ENCODE measurements at regions not wholly inside any gene's neighbourhood (a gene's known extent, or its start where the extent isn't known, plus 50 kb on each side); places are given as distances from the start of the nearest gene placed in this dataset.

GRCh38 chr2:60317844-60318243 lies 235.6 kb downstream of the BCL11A start:
- intact Hi-C loops (cut with micrococcal nuclease): loop anchor here (1.0 to 5.0 kb wide), 4 partner anchors 11 to 234 kb away; partner anchors contain the start of gene BCL11A
- POLR2A ChIA-PET: interaction anchor here (0.7 to 1.0 kb wide), 3 partner anchors 23 to 232 kb away, joined by 3 to 4 read pairs (median 3); no protein-coding TSS in a partner anchor
- DNase-seq (peak; percentile 87), ATAC-seq (ENCODE audit: low read depth) (peak; percentile 83)
- H3K36me3 ChIP-seq (replicated peaks in 1 of 2; ENCODE audit: control extremely low read depth in 1 of 2, control insufficient read depth in 1 of 2, extremely low read depth in 1 of 2, insufficient read depth in 2 of 2, low read length in 1 of 2): no peaks in the 10 kb centered on the region
- H3K79me2 ChIP-seq (ENCODE audit: control insufficient read depth, insufficient read depth, low read length): peaks cover 3% of the 10 kb centered on the region
- peaks cover 86% of the 10 kb centered on the region for H3K4me1 Mint-ChIP-seq
- H3K9me3 Mint-ChIP-seq (ENCODE audit: insufficient read depth): no peaks in the 10 kb centered on the region
- CTCF ChIA-PET: interaction anchor here (0.5 to 1.6 kb wide), 9 partner anchors 13 to 430 kb away, joined by 3 to 5 read pairs (median 3); no protein-coding TSS in a partner anchor
- WGBS (ENCODE audit: insufficient coverage): 7% methylated on average over 3 of the region's 8 CpGs
- H4K20me1 ChIP-seq (ENCODE audit: control insufficient read depth, insufficient read depth, low read length, poor library complexity, severe bottlenecking): no peaks in the 10 kb centered on the region
- H3K27ac Mint-ChIP-seq: peak overlapping the region; percentile 73
- TF ChIP-seq CTCF (IDR thresholded peaks at IDR 0.05) (no peak), EZH2 (IDR thresholded peaks at IDR 0.05; ENCODE audit: borderline replicate concordance, insufficient read depth, low read depth, low read length, poor library complexity, severe bottlenecking) (no peak)
- H3K27me3 Mint-ChIP-seq: no peaks in the 10 kb centered on the region
- H3K27me3 ChIP-seq (replicated peaks in 1 of 4; ENCODE audit: control extremely low read depth in 1 of 4, control insufficient read depth in 3 of 4, insufficient read depth in 4 of 4, low read length in 3 of 4): no peaks in the 10 kb centered on the region
- peak overlapping the region in 1 of 5 experiments; percentile 28 for H3K4me3 ChIP-seq (ENCODE audit: control extremely low read depth in 1 of 5, extremely low read depth in 1 of 5, insufficient read depth in 1 of 5, low read depth in 2 of 5, low read length in 4 of 5)
- H3K9ac ChIP-seq (ENCODE audit: low read length): peak overlapping the region; percentile 38
- peaks cover 73 to 74% of the 10 kb centered on the region in 2 donors for H3K4me1 ChIP-seq (ENCODE audit: control insufficient read depth in 2 of 2, insufficient read depth in 2 of 2, low read length in 2 of 2)
- H3K27ac ChIP-seq (ENCODE audit: low read length in 2 of 2): peak overlapping the region; percentile 56 to 75
- H3K4me2 ChIP-seq (replicated peaks; ENCODE audit: low read depth, low read length, poor library complexity, severe bottlenecking): peak overlapping the region; percentile 58
- H2AFZ ChIP-seq (ENCODE audit: insufficient read depth, low read depth, low read length, poor library complexity, severe bottlenecking): no peak overlapping the region
- H3K9me3 ChIP-seq (ENCODE audit: control extremely low read depth in 1 of 3, control insufficient read depth in 2 of 3, insufficient read depth in 1 of 3, low read length in 2 of 3): no peaks in the 10 kb centered on the region
- H3K4me3 Mint-ChIP-seq: peak overlapping the region; percentile 46

GRCh38 chr2:60317034-60317386 lies 236.4 kb downstream of the BCL11A start:
- ChIA-PET POLR2A (interaction anchor here (0.7 to 1.0 kb wide), 2 partner anchors 24 to 117 kb away, joined by 3 to 4 read pairs; no protein-coding TSS in a partner anchor), CTCF (interaction anchor here (0.6 to 1.2 kb wide), 3 partner anchors 37 to 232 kb away, joined by 3 to 4 read pairs (median 4); no protein-coding TSS in a partner anchor)
- H3K27ac ChIP-seq (ENCODE audit: low read length in 2 of 2): peak overlapping the region; percentile 56 to 75
- H3K79me2 ChIP-seq (ENCODE audit: control insufficient read depth, insufficient read depth, low read length): peaks cover 8% of the 10 kb centered on the region
- ATAC-seq (ENCODE audit: low read depth) (no peak), DNase-seq (no peak)
- peak overlapping the region in 1 of 5 experiments; percentile 30 for H3K4me3 ChIP-seq (ENCODE audit: control extremely low read depth in 1 of 5, extremely low read depth in 1 of 5, insufficient read depth in 1 of 5, low read depth in 2 of 5, low read length in 4 of 5)
- H3K9me3 Mint-ChIP-seq (ENCODE audit: insufficient read depth): no peaks in the 10 kb centered on the region
- H3K27me3 ChIP-seq (replicated peaks in 1 of 4; ENCODE audit: control extremely low read depth in 1 of 4, control insufficient read depth in 3 of 4, insufficient read depth in 4 of 4, low read length in 3 of 4): no peaks in the 10 kb centered on the region
- peaks cover 77 to 82% of the 10 kb centered on the region in 2 donors for H3K4me1 ChIP-seq (ENCODE audit: control insufficient read depth in 2 of 2, insufficient read depth in 2 of 2, low read length in 2 of 2)
- no peaks in the 10 kb centered on the region for H4K20me1 ChIP-seq (ENCODE audit: control insufficient read depth, insufficient read depth, low read length, poor library complexity, severe bottlenecking)
- peak overlapping the region; percentile 68 for H3K4me3 Mint-ChIP-seq
- intact Hi-C loops (cut with micrococcal nuclease): loop anchor here (5.0 kb wide), 2 partner anchors 130 to 235 kb away; partner anchors contain the start of gene BCL11A
- 83% methylated on average over 1 of the region's 2 CpGs for WGBS (ENCODE audit: insufficient coverage)
- H3K4me2 ChIP-seq (replicated peaks; ENCODE audit: low read depth, low read length, poor library complexity, severe bottlenecking): peak overlapping the region; percentile 58
- H3K27me3 Mint-ChIP-seq: no peaks in the 10 kb centered on the region
- H3K4me1 Mint-ChIP-seq: peaks cover 90% of the 10 kb centered on the region
- H3K36me3 ChIP-seq (replicated peaks in 1 of 2; ENCODE audit: control extremely low read depth in 1 of 2, control insufficient read depth in 1 of 2, extremely low read depth in 1 of 2, insufficient read depth in 2 of 2, low read length in 1 of 2): no peaks in the 10 kb centered on the region
- peak overlapping the region; percentile 3 for H2AFZ ChIP-seq (ENCODE audit: insufficient read depth, low read depth, low read length, poor library complexity, severe bottlenecking)
- H3K9ac ChIP-seq (ENCODE audit: low read length): no peak overlapping the region
- no peak for TF ChIP-seq EZH2 (IDR thresholded peaks at IDR 0.05; ENCODE audit: borderline replicate concordance, insufficient read depth, low read depth, low read length, poor library complexity, severe bottlenecking)
- TF ChIP-seq CTCF (IDR thresholded peaks at IDR 0.05): no peak
- H3K9me3 ChIP-seq (ENCODE audit: control extremely low read depth in 1 of 3, control insufficient read depth in 2 of 3, insufficient read depth in 1 of 3, low read length in 2 of 3): no peaks in the 10 kb centered on the region
- H3K27ac Mint-ChIP-seq: peak overlapping the region; percentile 73
